ENCODE measurements at regions not wholly inside any gene's neighbourhood (a gene's known extent, or its start where the extent isn't known, plus 50 kb on each side); places are given as distances from the start of the nearest gene placed in this dataset.
A peak's percentile ranks its signal among the peaks of the same experiment; 100 is the strongest.

GRCh38 chr15:35874260-35874905 is 328.4 kb upstream of the DPH6 start (continued):
- TF ChIP-seq SFPQ (IDR thresholded peaks at IDR 0.05; ENCODE audit: low read depth, low read length): no peak
- 0 out of 4 replicates have a peak, but pooled peaks of 1 of the 2 experiments have one; percentile 40 for TF ChIP-seq RCOR1 (IDR thresholded peaks at IDR 0.05; ENCODE audit: borderline replicate concordance in 1 of 2, low read depth in 2 of 2, low read length in 2 of 2)
- no peak for TF ChIP-seq GATAD2A (IDR thresholded peaks at IDR 0.05)
- peak; percentile 96 for TF ChIP-seq MAFG (tag; conservative IDR thresholded peaks at IDR 0.05)
- no peak for TF ChIP-seq ZNF253 (CRISPR knock-in tag; conservative IDR thresholded peaks at IDR 0.05)
- TF ChIP-seq PKNOX1 (IDR thresholded peaks at IDR 0.05): peak; percentile 33
- TF ChIP-seq TCF7 (IDR thresholded peaks at IDR 0.05; ENCODE audit: borderline replicate concordance): no peak
- TF ChIP-seq HMG20B (CRISPR knock-in tag; IDR thresholded peaks at IDR 0.05): no peak
- no peak for TF ChIP-seq ELF2 (CRISPR knock-in tag; IDR thresholded peaks at IDR 0.05)
- TF ChIP-seq ZBTB12 (CRISPR knock-in tag; IDR thresholded peaks at IDR 0.05): no peak
- TF ChIP-seq KDM5B (IDR thresholded peaks at IDR 0.05; ENCODE audit: insufficient replicate concordance, low read depth, low read length): no peak
- no peak for TF ChIP-seq NCOA2 (IDR thresholded peaks at IDR 0.05; ENCODE audit: partially characterized antibody in 2 of 2)
- no peak for TF ChIP-seq TAF15 (IDR thresholded peaks at IDR 0.05; ENCODE audit: low read depth, low read length)
- no peak for TF ChIP-seq JUND (IDR thresholded peaks at IDR 0.05; ENCODE audit: borderline replicate concordance, low read depth, low read length)
- peak; percentile 23; the same call in 1 of the 3 replicates for TF ChIP-seq JUND (tag; IDR thresholded peaks at IDR 0.05; ENCODE audit: borderline replicate concordance, low read depth, low read length)
- TF ChIP-seq NFE2L1 (tag; IDR thresholded peaks at IDR 0.05; ENCODE audit: borderline replicate concordance, low read depth): peak; percentile 90
- no peak for TF ChIP-seq ILK (tag; IDR thresholded peaks at IDR 0.05; ENCODE audit: borderline replicate concordance, low read depth)
- no peak for TF ChIP-seq PPARD (CRISPR knock-in tag; IDR thresholded peaks at IDR 0.05)
- TF ChIP-seq ZMIZ1 (IDR thresholded peaks at IDR 0.05; ENCODE audit: low read depth in 2 of 2, low read length in 2 of 2): no peak
- TF ChIP-seq JUN (IDR thresholded peaks at IDR 0.05; ENCODE audit: borderline replicate concordance, low read depth, low read length): no peak
- no peak for TF ChIP-seq JUN (CRISPR knock-in tag; IDR thresholded peaks at IDR 0.05; ENCODE audit: borderline replicate concordance)
